ENCODE measurements at regions not wholly inside any gene's neighbourhood (a gene's known extent, or its start where the extent isn't known, plus 50 kb on each side); places are given as distances from the start of the nearest gene placed in this dataset.

DNA sequence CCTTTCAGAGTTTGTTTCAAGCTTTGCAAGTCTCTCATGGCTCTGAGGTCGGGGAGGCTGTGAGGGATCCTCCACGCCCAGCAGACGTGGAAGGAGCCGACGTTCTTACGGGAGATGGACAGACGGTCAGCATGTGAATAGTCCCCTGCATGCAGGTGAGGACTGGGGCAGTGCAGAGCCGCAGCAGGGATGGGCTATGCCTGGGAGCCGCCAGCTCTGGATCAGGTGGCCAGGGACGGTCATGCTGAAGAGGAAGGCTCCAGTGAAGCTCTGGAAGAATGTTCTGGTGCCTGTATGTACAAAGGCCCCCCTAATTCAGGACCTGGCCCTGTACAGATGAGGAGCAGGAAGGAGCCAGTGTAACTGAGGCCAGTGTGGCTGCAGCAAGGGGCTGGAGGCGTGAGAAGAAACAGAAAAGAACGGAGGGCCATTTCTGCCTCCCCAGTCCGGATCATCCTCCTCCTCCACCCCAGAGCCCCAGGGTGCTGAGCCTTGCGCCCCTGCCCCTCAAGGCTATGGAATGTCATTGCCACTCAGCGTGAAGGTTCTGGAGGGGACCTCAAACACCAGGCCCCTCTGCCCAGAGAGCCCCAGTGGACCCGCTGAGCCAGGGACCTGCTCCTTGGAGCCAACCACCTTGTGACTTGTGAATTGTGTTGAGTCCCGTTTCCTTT, 96.8 kb upstream of the DIO3 start:
- Histone ChIP-seq H3K36me3 (ENCODE audit: control insufficient read depth, insufficient read depth, low read length) (no peaks in the 10 kb centered on the region), H3K4me3 (ENCODE audit: low read length) (no peak overlapping the region), H3K4me1 (ENCODE audit: control insufficient read depth, insufficient read depth, low read length) (no peaks in the 10 kb centered on the region), H3K9me3 (replicated peaks; ENCODE audit: control insufficient read depth, low read depth, low read length) (no peaks in the 10 kb centered on the region), H3K27ac (ENCODE audit: low read length) (no peak overlapping the region), H3K27me3 (ENCODE audit: control insufficient read depth, insufficient read depth, low read length) (peaks cover 26% of the 10 kb centered on the region)
- 73% methylated on average over 12 of the region's 17 CpGs for WGBS (ENCODE audit: insufficient coverage)
- DNase-seq = no peak

- H3K4me1 ChIP-seq (ENCODE audit: control insufficient read depth, insufficient read depth, low read length) = no peaks in the 10 kb centered on the region
- WGBS (ENCODE audit: insufficient coverage) = 78% methylated on average over 13 of the region's 14 CpGs
- DNase-seq = no peak
- H3K27me3 ChIP-seq (ENCODE audit: control insufficient read depth, insufficient read depth, low read length) = peaks cover 21% of the 10 kb centered on the region
- no peaks in the 10 kb centered on the region for H3K36me3 ChIP-seq (ENCODE audit: control insufficient read depth, insufficient read depth, low read length)
- no peak overlapping the region for H3K4me3 ChIP-seq (ENCODE audit: low read length)
- H3K27ac ChIP-seq (ENCODE audit: low read length) = no peak overlapping the region
- no peaks in the 10 kb centered on the region for H3K9me3 ChIP-seq (replicated peaks; ENCODE audit: control insufficient read depth, low read depth, low read length)
Observed at GRCh38 chr14:101464984-101465794, 96.1 kb upstream of the DIO3 start.

DNA sequence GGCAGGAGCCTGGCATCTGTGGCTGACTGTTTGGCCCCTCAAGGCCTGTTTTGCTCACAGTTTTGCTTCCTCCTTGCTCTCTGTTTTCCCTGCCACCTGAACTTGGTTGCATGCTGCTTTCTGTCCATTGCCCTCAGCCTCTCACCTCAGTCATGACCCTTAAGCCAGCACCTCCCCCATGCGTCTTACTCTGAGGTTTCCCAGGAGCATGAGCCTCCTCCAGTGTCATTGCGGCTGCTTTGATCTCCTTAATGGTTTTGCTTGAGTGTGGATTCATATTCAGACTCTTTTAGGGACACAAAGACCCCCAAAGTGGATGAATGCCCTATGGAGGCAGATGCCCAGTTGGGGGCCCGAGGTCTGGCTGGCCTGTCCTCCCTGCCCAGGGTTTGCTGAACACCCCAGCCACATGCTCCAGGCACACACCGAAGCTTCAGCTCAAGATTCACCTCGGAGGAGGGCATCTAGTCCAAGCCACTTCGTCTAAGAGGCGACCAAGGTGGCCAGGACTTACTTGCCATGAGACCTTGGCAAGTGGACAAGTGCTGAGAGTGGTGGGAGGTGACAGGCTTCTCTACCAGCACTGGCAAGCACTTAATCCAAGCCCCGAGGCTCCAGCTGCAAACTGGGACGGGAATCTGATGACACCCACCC, 95.4 kb upstream of the DIO3 start:
- H3K27me3 ChIP-seq (ENCODE audit: control insufficient read depth, insufficient read depth, low read length) = peaks cover 15% of the 10 kb centered on the region
- no peak overlapping the region for H3K27ac ChIP-seq (ENCODE audit: low read length)
- WGBS (ENCODE audit: insufficient coverage) = 89% methylated on average over 3 of the region's 9 CpGs
- no peaks in the 10 kb centered on the region for H3K9me3 ChIP-seq (replicated peaks; ENCODE audit: control insufficient read depth, low read depth, low read length)
- H3K4me3 ChIP-seq (ENCODE audit: low read length) = no peak overlapping the region
- no peak for DNase-seq
- no peaks in the 10 kb centered on the region for H3K4me1 ChIP-seq (ENCODE audit: control insufficient read depth, insufficient read depth, low read length)
- no peaks in the 10 kb centered on the region for H3K36me3 ChIP-seq (ENCODE audit: control insufficient read depth, insufficient read depth, low read length)

- H3K4me3 ChIP-seq (ENCODE audit: low read length) = no peak overlapping the region
- no peak overlapping the region for H3K27ac ChIP-seq (ENCODE audit: low read length)
- 75% methylated on average over 12 of the region's 17 CpGs for WGBS (ENCODE audit: insufficient coverage)
- H3K9me3 ChIP-seq (replicated peaks; ENCODE audit: control insufficient read depth, low read depth, low read length) = no peaks in the 10 kb centered on the region
- peaks cover 8% of the 10 kb centered on the region for H3K27me3 ChIP-seq (ENCODE audit: control insufficient read depth, insufficient read depth, low read length)
- DNase-seq = no peak
- no peaks in the 10 kb centered on the region for H3K4me1 ChIP-seq (ENCODE audit: control insufficient read depth, insufficient read depth, low read length)
- no peaks in the 10 kb centered on the region for H3K36me3 ChIP-seq (ENCODE audit: control insufficient read depth, insufficient read depth, low read length)
Observed at GRCh38 chr14:101466456-101467180, 94.7 kb upstream of the DIO3 start.

DNA sequence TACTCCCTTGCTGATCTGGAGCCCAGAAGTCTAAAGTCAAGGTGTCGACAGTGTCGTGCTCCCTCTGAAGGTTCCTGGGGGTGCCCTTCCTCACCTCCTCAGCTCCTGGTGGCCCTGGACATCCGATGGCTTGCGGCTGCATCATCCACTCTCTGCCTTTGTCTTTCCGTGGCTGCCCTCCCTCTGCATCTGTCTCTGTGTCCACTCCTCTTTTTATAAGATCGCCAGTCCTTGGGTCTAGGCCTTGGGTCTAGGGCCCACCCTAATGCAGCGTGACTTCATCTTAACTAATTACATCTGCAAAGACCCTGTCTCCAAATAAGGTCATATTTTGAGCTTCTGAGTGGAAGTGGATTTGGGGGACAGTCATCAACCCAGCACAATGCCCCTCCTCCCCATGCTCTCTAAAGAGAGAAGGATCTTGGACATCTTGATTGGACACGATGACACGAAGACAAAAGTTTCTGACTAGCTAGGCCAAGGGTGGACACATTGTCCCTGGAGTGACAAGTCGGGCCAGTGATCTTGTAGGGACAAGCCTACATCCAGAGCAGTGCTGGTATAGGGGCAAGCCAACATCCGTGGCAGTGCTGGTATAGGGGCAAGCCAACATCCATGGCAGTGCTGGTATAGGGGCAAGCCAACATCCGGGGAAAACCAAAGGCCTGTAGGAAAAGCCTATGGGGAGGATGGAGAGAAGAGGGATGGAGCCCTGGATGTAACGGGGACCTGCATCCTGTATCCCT, 93.9 kb upstream of the DIO3 start:
- Histone ChIP-seq H3K27ac (ENCODE audit: low read length) (no peak overlapping the region), H3K27me3 (ENCODE audit: control insufficient read depth, insufficient read depth, low read length) (peaks cover 3% of the 10 kb centered on the region), H3K36me3 (ENCODE audit: control insufficient read depth, insufficient read depth, low read length) (no peaks in the 10 kb centered on the region), H3K9me3 (replicated peaks; ENCODE audit: control insufficient read depth, low read depth, low read length) (no peaks in the 10 kb centered on the region), H3K4me3 (ENCODE audit: low read length) (no peak overlapping the region), H3K4me1 (ENCODE audit: control insufficient read depth, insufficient read depth, low read length) (no peaks in the 10 kb centered on the region)
- no peak for DNase-seq
- WGBS (ENCODE audit: insufficient coverage) = 89% methylated on average over 8 of the region's 13 CpGs

DNA sequence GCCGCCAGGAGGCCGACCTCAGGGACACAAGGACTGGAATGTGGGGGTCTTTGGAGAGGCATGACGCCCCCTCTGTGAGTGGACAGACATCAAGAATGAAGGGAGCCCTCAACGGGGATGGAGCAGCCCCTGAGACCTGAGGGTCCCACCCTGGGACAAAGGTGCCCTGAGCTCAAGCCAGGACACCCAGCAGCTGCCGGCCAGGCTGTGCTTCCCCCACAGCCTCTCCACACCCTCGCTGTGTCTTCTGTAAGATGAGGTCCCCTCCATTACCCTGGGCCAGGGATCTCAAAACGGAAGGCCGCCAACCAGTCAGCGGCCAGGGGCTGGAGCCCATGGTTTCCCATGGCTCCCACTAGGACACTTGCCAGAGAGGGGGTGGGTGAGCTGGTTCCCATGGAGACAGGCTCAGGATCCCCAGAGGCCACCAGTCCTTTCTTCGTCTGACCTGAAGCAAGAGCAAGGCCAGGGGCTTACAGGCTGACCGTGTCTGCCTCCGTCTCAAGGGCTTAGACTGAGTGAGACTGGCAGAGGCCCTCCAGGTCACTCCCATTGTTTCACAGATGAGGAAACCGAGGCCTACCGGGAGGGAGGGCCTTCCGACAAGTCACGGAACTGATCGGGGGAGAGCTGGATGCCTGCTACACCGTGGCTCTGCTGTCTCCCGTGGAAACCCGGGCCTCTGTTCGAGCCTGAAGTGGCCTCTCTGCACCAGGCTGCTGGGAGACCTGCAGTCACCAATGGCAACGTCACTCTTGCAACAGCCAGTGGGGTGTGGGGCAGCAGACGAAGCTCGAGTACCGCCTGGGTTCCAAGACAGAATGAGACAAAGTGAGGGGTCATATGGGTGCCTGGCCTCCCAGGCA, 91.7 kb upstream of the DIO3 start:
- Histone ChIP-seq H3K36me3 (ENCODE audit: control insufficient read depth, insufficient read depth, low read length) (no peaks in the 10 kb centered on the region), H3K27me3 (ENCODE audit: control insufficient read depth, insufficient read depth, low read length) (no peaks in the 10 kb centered on the region), H3K4me1 (ENCODE audit: control insufficient read depth, insufficient read depth, low read length) (no peaks in the 10 kb centered on the region), H3K4me3 (ENCODE audit: low read length) (no peak overlapping the region), H3K9me3 (replicated peaks; ENCODE audit: control insufficient read depth, low read depth, low read length) (no peaks in the 10 kb centered on the region), H3K27ac (ENCODE audit: low read length) (no peak overlapping the region)
- 81% methylated on average over 22 of the region's 25 CpGs for WGBS (ENCODE audit: insufficient coverage)
- DNase-seq = no peak

DNA sequence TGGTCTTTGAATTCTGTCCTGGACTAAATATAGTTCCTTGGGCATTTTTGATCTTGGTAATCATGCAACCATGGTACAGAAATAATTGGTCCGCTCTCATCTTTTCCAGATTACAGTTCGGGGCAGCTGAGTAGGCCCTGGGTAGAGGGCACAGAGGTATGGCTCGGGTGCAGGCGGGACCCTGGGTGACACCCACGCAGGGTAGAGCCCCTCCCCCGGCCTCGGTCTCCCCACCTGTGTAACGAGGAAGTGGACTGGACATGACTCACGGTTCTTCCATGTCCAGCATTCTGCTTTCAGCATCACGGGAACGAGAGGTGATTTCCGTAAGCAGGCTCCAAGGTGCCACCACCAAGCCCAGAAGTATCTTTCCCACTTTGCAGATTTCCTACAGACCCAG, 91.0 kb upstream of the DIO3 start:
- H3K27ac ChIP-seq (ENCODE audit: low read length) = no peak overlapping the region
- H3K36me3 ChIP-seq (ENCODE audit: control insufficient read depth, insufficient read depth, low read length) = no peaks in the 10 kb centered on the region
- H3K9me3 ChIP-seq (replicated peaks; ENCODE audit: control insufficient read depth, low read depth, low read length) = no peaks in the 10 kb centered on the region
- H3K4me1 ChIP-seq (ENCODE audit: control insufficient read depth, insufficient read depth, low read length) = peaks cover 6% of the 10 kb centered on the region
- no peak overlapping the region for H3K4me3 ChIP-seq (ENCODE audit: low read length)
- H3K27me3 ChIP-seq (ENCODE audit: control insufficient read depth, insufficient read depth, low read length) = peaks cover 2% of the 10 kb centered on the region
- WGBS (ENCODE audit: insufficient coverage) = 93% methylated on average over 9 of the region's 12 CpGs
- no peak for DNase-seq

- 80% methylated on average over 12 of the region's 16 CpGs for WGBS (ENCODE audit: insufficient coverage)
- H3K27me3 ChIP-seq (ENCODE audit: control insufficient read depth, insufficient read depth, low read length) = peaks cover 8% of the 10 kb centered on the region
- no peaks in the 10 kb centered on the region for H3K9me3 ChIP-seq (replicated peaks; ENCODE audit: control insufficient read depth, low read depth, low read length)
- no peak overlapping the region for H3K27ac ChIP-seq (ENCODE audit: low read length)
- H3K4me1 ChIP-seq (ENCODE audit: control insufficient read depth, insufficient read depth, low read length) = peaks cover 10% of the 10 kb centered on the region
- H3K4me3 ChIP-seq (ENCODE audit: low read length) = no peak overlapping the region
- no peaks in the 10 kb centered on the region for H3K36me3 ChIP-seq (ENCODE audit: control insufficient read depth, insufficient read depth, low read length)
- no peak for DNase-seq
Observed at GRCh38 chr14:101471723-101472517, 89.4 kb upstream of the DIO3 start.

Measured in muscle of leg (tissue), 3 donors.